Glutamatergic neuron (in vitro differentiated cells): ENCODE measurements at regions not wholly inside any gene's neighbourhood (a gene's known extent, or its start where the extent isn't known, plus 50 kb on each side); places are given as distances from the start of the nearest gene placed in this dataset.

Experiments
- DNase-seq: peaks from one replicate; pipeline ENCODE4 v3.0.0; 2022
- H3K27ac Mint-ChIP-seq: one replicate; pipeline ENCODE4 v1.8.0; 2020; ENCODE audit warnings: mild to moderate bottlenecking, mixed read lengths, inconsistent platforms; ENCODE audit not compliant: unreplicated experiment
- H3K27me3 Mint-ChIP-seq: one replicate; pipeline ENCODE4 v1.8.0; 2020; ENCODE audit warnings: mild to moderate bottlenecking, moderate library complexity, mixed read lengths, inconsistent platforms; ENCODE audit not compliant: unreplicated experiment
- H3K36me3 Mint-ChIP-seq: one replicate; pipeline ENCODE4 v1.8.0; 2020; ENCODE audit warnings: mild to moderate bottlenecking, mixed read lengths, inconsistent platforms; ENCODE audit not compliant: unreplicated experiment
- H3K4me1 Mint-ChIP-seq: one replicate; pipeline ENCODE4 v1.8.0; 2020; ENCODE audit warnings: mild to moderate bottlenecking, low read depth, mixed read lengths, inconsistent platforms; ENCODE audit not compliant: unreplicated experiment
- H3K4me3 Mint-ChIP-seq: one replicate; pipeline ENCODE4 v1.8.0; 2020; ENCODE audit warnings: mild to moderate bottlenecking, mixed read lengths, inconsistent platforms; ENCODE audit not compliant: unreplicated experiment
- H3K9me3 Mint-ChIP-seq: one replicate; pipeline ENCODE4 v1.8.0; 2020; ENCODE audit warnings: mild to moderate bottlenecking, moderate library complexity, mixed read lengths, inconsistent platforms; ENCODE audit not compliant: unreplicated experiment
- TF ChIP-seq, protein P1 (sequence below): fragments of 200-600 bp; sonication (generic); IDR thresholded peaks from one replicate; pipeline ENCODE4 v1.5.0; 2021; ENCODE audit not compliant: partially characterized antibody, unreplicated experiment

DNA sequence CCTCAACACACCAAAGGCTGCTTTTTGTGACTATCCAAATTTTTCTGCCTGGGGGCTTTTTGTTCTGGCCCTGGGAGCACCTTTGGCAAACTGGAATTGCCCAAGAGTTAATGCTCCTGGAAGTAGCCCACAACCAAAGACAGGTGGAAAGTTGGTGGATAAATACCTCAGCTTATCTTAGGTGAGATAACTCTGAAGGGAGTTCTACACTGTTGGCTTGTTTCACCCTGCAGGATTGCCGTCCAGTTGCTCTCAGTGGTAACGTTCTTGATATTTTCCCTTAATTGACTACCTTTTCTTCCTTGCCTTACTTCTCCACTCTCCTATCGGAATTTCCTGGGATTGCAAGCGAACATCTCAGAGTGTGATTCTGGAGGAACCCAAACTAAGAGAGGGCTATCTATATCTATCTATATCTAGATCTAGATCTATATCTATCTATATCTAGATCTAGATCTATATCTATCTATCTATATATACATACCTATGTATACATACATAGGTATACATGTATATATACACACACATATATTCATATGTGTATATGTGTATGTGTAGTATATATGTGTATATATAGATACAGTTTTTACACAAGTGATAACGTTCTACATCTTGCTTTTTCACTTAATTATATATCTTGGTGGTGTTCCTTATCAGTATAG is 82.6 kb upstream of the DHX15 start:
- TF ChIP-seq, protein P1, sequence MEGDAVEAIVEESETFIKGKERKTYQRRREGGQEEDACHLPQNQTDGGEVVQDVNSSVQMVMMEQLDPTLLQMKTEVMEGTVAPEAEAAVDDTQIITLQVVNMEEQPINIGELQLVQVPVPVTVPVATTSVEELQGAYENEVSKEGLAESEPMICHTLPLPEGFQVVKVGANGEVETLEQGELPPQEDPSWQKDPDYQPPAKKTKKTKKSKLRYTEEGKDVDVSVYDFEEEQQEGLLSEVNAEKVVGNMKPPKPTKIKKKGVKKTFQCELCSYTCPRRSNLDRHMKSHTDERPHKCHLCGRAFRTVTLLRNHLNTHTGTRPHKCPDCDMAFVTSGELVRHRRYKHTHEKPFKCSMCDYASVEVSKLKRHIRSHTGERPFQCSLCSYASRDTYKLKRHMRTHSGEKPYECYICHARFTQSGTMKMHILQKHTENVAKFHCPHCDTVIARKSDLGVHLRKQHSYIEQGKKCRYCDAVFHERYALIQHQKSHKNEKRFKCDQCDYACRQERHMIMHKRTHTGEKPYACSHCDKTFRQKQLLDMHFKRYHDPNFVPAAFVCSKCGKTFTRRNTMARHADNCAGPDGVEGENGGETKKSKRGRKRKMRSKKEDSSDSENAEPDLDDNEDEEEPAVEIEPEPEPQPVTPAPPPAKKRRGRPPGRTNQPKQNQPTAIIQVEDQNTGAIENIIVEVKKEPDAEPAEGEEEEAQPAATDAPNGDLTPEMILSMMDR: no peak
- peaks cover 4% of the 10 kb centered on the region for H3K27me3 Mint-ChIP-seq
- peaks cover 1% of the 10 kb centered on the region for H3K9me3 Mint-ChIP-seq
- H3K27ac Mint-ChIP-seq: no peak overlapping the region
- no peak for DNase-seq
- H3K4me3 Mint-ChIP-seq: no peak overlapping the region
- peaks cover 2% of the 10 kb centered on the region for H3K4me1 Mint-ChIP-seq
- H3K36me3 Mint-ChIP-seq: no peaks in the 10 kb centered on the region

DNA sequence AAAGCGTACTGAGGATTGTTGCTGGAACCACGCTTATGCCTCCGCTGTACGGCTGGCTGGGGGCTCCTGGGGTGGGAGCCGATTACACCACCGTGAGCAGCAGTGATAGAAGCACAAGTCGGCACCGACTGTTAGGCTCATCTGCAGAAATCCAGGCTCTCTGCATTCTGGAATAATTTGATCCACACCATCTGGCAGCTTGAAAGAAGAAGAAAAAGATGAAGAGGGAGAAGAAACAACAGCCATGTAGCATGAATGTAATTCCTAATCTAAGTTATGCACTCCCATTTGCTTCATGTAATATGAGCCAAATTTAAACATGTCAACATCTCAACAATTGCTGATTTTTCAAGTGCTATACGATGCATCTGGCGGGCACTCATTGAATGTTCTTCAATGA is 84.6 kb upstream of the DHX15 start:
- Mint-ChIP-seq H3K4me3 (no peak overlapping the region), H3K4me1 (no peaks in the 10 kb centered on the region), H3K9me3 (peaks cover 1% of the 10 kb centered on the region), H3K36me3 (no peaks in the 10 kb centered on the region), H3K27me3 (peaks cover 4% of the 10 kb centered on the region), H3K27ac (no peak overlapping the region)
- DNase-seq: no peak
- TF ChIP-seq, protein P1: no peak

DNA sequence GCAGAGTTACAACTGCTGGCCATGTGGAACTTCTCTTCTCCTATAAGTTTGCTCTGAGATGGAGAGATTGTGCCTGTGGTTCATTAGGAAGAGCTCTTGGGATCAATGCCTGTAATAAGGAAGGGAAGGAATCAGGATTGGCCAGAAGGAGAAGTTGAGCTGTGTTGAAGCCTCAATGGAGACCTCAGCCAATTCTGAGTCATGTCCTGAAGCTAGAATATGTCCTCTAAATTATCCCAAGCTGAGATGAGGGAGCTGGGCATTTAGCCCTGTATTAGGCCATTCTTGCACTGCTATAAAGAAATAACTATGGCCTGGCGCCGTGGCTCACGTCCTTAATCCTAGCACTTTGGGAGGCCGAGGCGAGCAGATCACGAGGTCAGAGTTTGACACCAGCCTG is 85.4 kb upstream of the DHX15 start:
- peaks cover 6% of the 10 kb centered on the region for H3K27me3 Mint-ChIP-seq
- DNase-seq: no peak
- H3K36me3 Mint-ChIP-seq: no peaks in the 10 kb centered on the region
- no peak overlapping the region for H3K27ac Mint-ChIP-seq
- no peak overlapping the region for H3K4me3 Mint-ChIP-seq
- no peaks in the 10 kb centered on the region for H3K4me1 Mint-ChIP-seq
- H3K9me3 Mint-ChIP-seq: peaks cover 1% of the 10 kb centered on the region
- TF ChIP-seq, protein P1: no peak

DNA sequence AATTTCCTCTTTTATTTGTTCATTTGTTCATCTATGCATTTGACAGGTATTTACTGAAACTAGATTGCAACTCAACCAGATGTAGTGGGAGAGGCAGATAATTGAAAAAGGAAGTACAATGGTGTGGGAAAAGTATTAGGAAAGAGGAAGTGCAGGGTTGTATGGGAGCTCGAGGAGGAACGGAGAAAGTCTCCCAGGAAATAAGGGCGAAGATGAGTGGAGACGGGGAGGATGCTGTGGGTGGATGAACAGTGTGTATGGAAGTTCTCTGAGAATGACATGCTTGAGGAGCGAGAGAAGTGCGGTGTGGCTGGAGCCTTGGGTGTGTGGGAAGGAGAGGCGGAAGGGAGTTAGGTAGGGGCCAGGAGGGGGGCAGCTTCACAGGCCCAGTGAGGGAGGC is 87.5 kb upstream of the DHX15 start:
- H3K9me3 Mint-ChIP-seq: peaks cover 4% of the 10 kb centered on the region
- H3K4me1 Mint-ChIP-seq: no peaks in the 10 kb centered on the region
- DNase-seq: no peak
- TF ChIP-seq, protein P1: no peak
- H3K36me3 Mint-ChIP-seq: peaks cover 3% of the 10 kb centered on the region
- no peak overlapping the region for H3K4me3 Mint-ChIP-seq
- peaks cover 4% of the 10 kb centered on the region for H3K27me3 Mint-ChIP-seq
- no peak overlapping the region for H3K27ac Mint-ChIP-seq

DNA sequence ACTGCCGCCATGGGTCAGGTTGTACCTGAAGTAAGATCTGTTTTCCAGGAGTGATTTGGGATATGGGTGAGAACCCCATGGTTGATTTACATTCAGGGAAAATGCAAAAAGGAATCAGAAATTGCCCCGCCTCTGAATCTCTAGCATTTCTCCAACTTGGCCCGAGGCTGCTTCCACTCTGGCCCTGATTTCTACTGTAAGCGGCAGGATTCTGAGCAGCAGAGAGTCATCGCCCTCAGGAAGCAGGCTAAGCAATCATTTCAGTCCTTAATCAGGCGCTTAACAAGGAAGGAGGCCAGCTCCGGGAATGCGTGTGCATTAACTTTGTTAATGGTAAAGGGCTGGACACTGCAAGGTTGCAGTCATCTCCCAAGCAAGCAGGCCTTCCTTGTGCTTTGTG is 88.5 kb upstream of the DHX15 start:
- Mint-ChIP-seq H3K36me3 (peaks cover 4% of the 10 kb centered on the region), H3K27me3 (peaks cover 4% of the 10 kb centered on the region), H3K4me3 (no peak overlapping the region), H3K4me1 (no peaks in the 10 kb centered on the region), H3K9me3 (peaks cover 4% of the 10 kb centered on the region), H3K27ac (no peak overlapping the region)
- TF ChIP-seq, protein P1: no peak
- no peak for DNase-seq
